Inflammatory macrophage treated with lipopolysaccharide for 4 hours (primary cell): ENCODE measurements at regions not wholly inside any gene's neighbourhood (a gene's known extent, or its start where the extent isn't known, plus 50 kb on each side); places are given as distances from the start of the nearest gene placed in this dataset.

ENCODE experiments used
- DNase-seq: peaks from one replicate; pipeline ENCODE4 v3.0.0-alpha.2; 2020

- no peak for DNase-seq
Observed at GRCh38 chr1:119310301-119310700, 58.3 kb upstream of the HAO2 start.

DNA sequence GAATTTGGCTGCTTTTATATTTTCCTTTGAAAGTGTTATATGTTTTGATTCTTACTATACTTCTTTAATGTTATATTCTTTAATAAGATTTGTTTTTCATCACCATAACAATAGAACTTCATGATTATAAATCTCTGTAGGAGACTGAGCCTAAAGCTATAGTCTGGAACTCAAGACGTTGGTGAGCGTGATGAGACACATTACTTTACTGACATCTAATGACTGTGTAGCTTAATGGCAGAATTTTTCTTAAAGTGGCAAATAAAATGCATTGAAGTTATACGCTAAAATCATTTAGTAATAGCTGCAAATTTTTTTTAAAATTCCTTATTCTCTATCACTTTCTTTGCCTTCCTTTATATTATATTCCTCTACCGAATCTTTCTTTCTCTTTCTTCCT lies 56.1 kb upstream of the HAO2 start:
- DNase-seq, result no peak

DNA sequence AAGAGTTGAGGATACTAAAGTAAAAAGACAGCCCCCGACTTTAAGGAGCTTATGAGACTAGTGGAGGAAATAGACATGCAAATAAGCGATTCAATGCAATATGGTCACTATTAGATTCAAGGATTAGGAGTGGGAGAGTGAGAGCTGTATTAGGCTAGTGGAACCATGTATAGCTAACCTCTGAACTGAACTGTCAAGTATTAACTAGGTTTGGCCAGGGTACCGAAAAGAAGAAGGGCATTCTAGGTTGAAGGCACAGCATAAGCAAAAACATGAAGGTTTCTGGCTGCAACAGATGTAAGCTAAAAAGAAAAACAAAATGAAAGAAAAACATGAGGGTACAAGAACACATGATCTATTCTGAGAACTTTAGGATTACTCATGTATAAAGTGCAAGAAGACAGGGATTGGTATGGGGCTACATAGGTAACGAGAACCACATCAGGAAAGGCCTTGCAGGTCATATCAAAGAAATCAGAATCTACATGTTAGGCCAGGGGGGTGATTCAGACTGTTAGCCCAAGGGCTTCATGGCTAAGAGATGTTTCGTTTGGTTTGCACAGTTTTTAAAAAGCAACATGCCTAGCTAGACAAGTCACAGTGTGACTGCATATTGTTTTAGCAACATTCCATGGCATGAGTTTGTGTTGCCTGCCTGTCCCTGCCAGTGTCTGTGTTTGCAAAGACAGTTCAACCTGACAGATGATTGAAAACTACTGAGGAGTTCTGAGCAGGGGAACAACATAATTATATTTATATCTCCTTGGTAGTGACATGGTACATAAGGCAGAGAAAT lies 54.4 kb upstream of the HAO2 start:
- no peak for DNase-seq

- DNase-seq, result no peak
Observed at GRCh38 chr1:119316870-119317416, 51.6 kb upstream of the HAO2 start.

GRCh38 chr1:119318466-119319309 lies 49.9 kb upstream of the HAO2 start:
- DNase-seq, result no peak
